Heart left ventricle (tissue), 13 donors: ENCODE measurements at regions not wholly inside any gene's neighbourhood (a gene's known extent, or its start where the extent isn't known, plus 50 kb on each side); places are given as distances from the start of the nearest gene placed in this dataset.

ENCODE experiments used
- POLR2A ChIP-seq, 2 donors: fragments of 450-650 bp; IDR thresholded peaks; one replicate each; pipeline ENCODE4 v1.6.1; 2017; ENCODE audit warnings: antibody characterized with exemption in 2 of 2, mild to moderate bottlenecking in 2 of 2, moderate library complexity in 2 of 2
- TF ChIP-seq, protein P1 (sequence below), 12 donors: fragments of 200-600 bp; sonication (generic) in 4 of 12; IDR thresholded peaks; one replicate each; pipeline versions ENCODE4 v1.5.0 to v1.8.0; 2018 to 2022; ENCODE audit warnings: antibody characterized with exemption in 12 of 12, mild to moderate bottlenecking in 5 of 12
- donor health status: ischemic (EF 13 %, LVEDD 7.1; RV severe dilation, severe dysfunction).
- donor health status: DM: no; HTN: yes; CAD: no.
- donor health status: DM: no; HTN: no; CAD: no.
- donor health status: ischemic (EF 25% LVEDD 6.9; RV normal size, moderate dysfunction).
- donor health status: ischemic (EF 25% LVEDD 5.7; RV mildly dilated, moderate dysfunction).
- donor health status: ischemic (EF 35%, LVEDD 5.7; RV mildly dilated, moderate dysfunction).
- donor health status: nonischemic (EF 11% LVEDD 7.7; RV severe dilation, severe dysfunction).
- donor health status: DM: yes; HTN: yes; CAD: no.
- donor health status: PGD.
- donor health status: ischemic (EF 29% LVEDD 5.4; RV normal size, mild dysfunction).
- donor health status: nonischemic (EF 23%, LVEDD 6.1; RV moderate dilation, normal function).

DNA sequence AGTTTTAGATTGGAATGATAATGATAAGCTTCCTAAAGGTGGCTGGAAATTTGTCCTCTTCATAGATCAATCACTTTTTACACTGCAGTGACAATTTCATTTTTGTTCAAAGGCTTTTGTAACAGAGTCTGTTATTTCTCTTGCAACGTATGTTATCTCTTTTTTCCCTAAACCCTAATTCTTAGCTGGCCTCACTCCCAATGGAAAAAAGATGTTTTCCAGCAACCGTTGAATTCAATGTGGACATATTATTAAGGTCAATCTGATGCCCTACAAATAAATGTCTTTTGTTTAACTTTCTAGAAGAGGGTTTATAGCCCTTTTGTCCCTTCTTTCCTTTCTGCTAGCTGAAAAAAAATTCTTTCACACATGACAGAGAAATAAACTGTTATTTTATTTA is 192.7 kb upstream of the NWD2 start:
- TF ChIP-seq, protein P1, sequence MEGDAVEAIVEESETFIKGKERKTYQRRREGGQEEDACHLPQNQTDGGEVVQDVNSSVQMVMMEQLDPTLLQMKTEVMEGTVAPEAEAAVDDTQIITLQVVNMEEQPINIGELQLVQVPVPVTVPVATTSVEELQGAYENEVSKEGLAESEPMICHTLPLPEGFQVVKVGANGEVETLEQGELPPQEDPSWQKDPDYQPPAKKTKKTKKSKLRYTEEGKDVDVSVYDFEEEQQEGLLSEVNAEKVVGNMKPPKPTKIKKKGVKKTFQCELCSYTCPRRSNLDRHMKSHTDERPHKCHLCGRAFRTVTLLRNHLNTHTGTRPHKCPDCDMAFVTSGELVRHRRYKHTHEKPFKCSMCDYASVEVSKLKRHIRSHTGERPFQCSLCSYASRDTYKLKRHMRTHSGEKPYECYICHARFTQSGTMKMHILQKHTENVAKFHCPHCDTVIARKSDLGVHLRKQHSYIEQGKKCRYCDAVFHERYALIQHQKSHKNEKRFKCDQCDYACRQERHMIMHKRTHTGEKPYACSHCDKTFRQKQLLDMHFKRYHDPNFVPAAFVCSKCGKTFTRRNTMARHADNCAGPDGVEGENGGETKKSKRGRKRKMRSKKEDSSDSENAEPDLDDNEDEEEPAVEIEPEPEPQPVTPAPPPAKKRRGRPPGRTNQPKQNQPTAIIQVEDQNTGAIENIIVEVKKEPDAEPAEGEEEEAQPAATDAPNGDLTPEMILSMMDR (IDR thresholded peaks at IDR 0.05): no peak
- TF ChIP-seq POLR2A (IDR thresholded peaks at IDR 0.05): no peak
